Stomach (tissue), 8 donors: ENCODE measurements at regions not wholly inside any gene's neighbourhood (a gene's known extent, or its start where the extent isn't known, plus 50 kb on each side); places are given as distances from the start of the nearest gene placed in this dataset.

Source experiments
- DNase-seq, 2 donors: peaks; one replicate each; pipeline versions ENCODE4 v3.0.0 to v3.0.0-alpha.2; 2013 to 2019
- H3K27ac ChIP-seq, 5 donors: fragments of 200-600 bp in 4 of 5; sonication (generic) in 4 of 5; one replicate each; pipeline ENCODE4 v1.5.1; 2013 to 2019; ENCODE audit warnings: mild to moderate bottlenecking in 1 of 5, moderate library complexity in 1 of 5
- H3K27me3 ChIP-seq, 3 donors: fragments of 200-600 bp; sonication (generic); one replicate each; pipeline ENCODE4 v1.5.1; 2017 to 2019; ENCODE audit warnings: mixed run types in 1 of 3
- H3K36me3 ChIP-seq, 4 donors: fragments of 200-600 bp; sonication (generic); 1 replicate in 3 of 4; 2 replicates in 1 of 4; pipeline ENCODE4 v1.5.1; 2016 to 2019
- H3K4me1 ChIP-seq, 4 donors: fragments of 200-600 bp; sonication (generic); one replicate each; pipeline ENCODE4 v1.5.1; 2016 to 2019
- H3K4me3 ChIP-seq, 4 donors: fragments of 200-600 bp; sonication (generic) in 3 of 4; one replicate each; pipeline ENCODE4 v1.5.1; 2016 to 2019; ENCODE audit warnings: mild to moderate bottlenecking in 1 of 4
- H3K9me3 ChIP-seq, 4 donors: fragments of 200-600 bp; sonication (generic); one replicate each; pipeline ENCODE4 v1.5.1; 2016 to 2019
- EP300 ChIP-seq: sonication (generic); formaldehyde crosslinking; IDR thresholded peaks from one replicate; pipeline ENCODE4 v1.6.1; 2017; ENCODE audit warnings: antibody characterized with exemption
- POLR2A ChIP-seq, 4 donors: fragments of 450-650 bp; IDR thresholded peaks; one replicate each; pipeline ENCODE4 v1.6.1; 2016; ENCODE audit warnings: antibody characterized with exemption in 4 of 4, control low read depth in 2 of 4, mild to moderate bottlenecking in 1 of 4, moderate library complexity in 1 of 4
- POLR2AphosphoS5 ChIP-seq, 3 donors: sonication (generic); formaldehyde crosslinking; IDR thresholded peaks; one replicate each; pipeline ENCODE4 v1.6.1; 2016; ENCODE audit warnings: antibody characterized with exemption in 3 of 3
- WGBS, 5 donors: extraction: QIAGEN DNeasy Blood & Tissue Kit in 3 of 5; methylation state at CpG; one replicate each; pipeline versions ENCODE4 v1.1.5 to v1.1.7; 2013 to 2018; 5-methylcytosine and 5-hydroxymethylcytosine counted together
- intact Hi-C: fragments of 100-400 bp; cut with DNase I; formaldehyde crosslinking; loops from one replicate; pipeline ENCODE4 v1.15.1; 2023; ENCODE audit warnings: low total_unique reads
- TF ChIP-seq, protein P1 (sequence below), 7 experiments: fragments of 450-650 bp in 4 of 7; fragments of 200-600 bp in 3 of 7; sonication (generic) in 3 of 7; IDR thresholded peaks; one replicate each; pipeline ENCODE4 v1.5.1; 2016 to 2019; ENCODE audit warnings: antibody characterized with exemption in 7 of 7, control low read depth in 2 of 7, mild to moderate bottlenecking in 1 of 7
- donor health status: healthy with polysubstance abuse.
- donor health status: Bipolar disorder and iron deficiency.
- donor health status: healthy.

DNA sequence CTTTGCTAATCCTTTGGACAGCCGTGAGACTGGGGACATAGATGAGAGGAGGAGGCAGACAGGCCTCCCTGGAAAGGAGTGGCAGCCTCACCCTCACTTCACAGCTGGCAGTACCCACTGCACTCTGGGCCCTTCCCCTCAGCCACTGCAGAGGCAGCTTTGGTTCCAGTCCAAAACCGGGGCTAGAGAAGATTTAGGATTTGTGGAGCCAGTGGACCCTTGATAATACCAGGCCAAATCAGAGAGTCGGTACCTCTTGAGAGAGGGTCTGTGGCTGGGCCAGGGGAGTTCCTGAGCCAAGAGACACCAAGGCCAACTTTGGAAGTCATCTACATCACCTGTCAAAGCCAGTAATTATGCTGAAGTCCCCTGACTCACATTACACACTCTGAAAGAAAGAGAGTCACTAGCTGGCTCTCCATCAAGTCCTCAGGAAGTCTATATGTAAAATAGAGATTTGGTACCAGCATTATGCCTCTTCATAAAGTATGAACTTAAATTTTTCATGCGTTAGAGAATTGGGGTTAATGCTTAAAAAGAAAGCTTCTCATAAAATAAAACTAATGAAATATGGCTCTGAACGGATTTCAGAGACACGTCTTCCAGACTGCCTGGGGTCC is 244.1 kb upstream of the SEMA6D start:
- 61 to 84% (median 74%) methylated on average over 6 of the region's 6 CpGs for WGBS, 5 donors
- H3K9me3 ChIP-seq, result no peaks in the 10 kb centered on the region
- peak in 1 of 2 donors; percentile 12 for DNase-seq
- TF ChIP-seq POLR2AphosphoS5 (IDR thresholded peaks at IDR 0.05) (no peak), EP300 (no peak), POLR2A (IDR thresholded peaks at IDR 0.05) (no peak)
- TF ChIP-seq, protein P1, sequence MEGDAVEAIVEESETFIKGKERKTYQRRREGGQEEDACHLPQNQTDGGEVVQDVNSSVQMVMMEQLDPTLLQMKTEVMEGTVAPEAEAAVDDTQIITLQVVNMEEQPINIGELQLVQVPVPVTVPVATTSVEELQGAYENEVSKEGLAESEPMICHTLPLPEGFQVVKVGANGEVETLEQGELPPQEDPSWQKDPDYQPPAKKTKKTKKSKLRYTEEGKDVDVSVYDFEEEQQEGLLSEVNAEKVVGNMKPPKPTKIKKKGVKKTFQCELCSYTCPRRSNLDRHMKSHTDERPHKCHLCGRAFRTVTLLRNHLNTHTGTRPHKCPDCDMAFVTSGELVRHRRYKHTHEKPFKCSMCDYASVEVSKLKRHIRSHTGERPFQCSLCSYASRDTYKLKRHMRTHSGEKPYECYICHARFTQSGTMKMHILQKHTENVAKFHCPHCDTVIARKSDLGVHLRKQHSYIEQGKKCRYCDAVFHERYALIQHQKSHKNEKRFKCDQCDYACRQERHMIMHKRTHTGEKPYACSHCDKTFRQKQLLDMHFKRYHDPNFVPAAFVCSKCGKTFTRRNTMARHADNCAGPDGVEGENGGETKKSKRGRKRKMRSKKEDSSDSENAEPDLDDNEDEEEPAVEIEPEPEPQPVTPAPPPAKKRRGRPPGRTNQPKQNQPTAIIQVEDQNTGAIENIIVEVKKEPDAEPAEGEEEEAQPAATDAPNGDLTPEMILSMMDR (IDR thresholded peaks at IDR 0.05), result no peak
- H3K4me1 ChIP-seq, result peaks cover 0 to 21% (median 6%) of the 10 kb centered on the region in 4 donors
- no peak overlapping the region for H3K4me3 ChIP-seq
- H3K27ac ChIP-seq, result peak overlapping the region in 3 of 5 donors; percentile 28 to 66 (median 51)
- intact Hi-C loops, result no loop called here
- H3K36me3 ChIP-seq, result no peaks in the 10 kb centered on the region
- no peaks in the 10 kb centered on the region for H3K27me3 ChIP-seq

DNA sequence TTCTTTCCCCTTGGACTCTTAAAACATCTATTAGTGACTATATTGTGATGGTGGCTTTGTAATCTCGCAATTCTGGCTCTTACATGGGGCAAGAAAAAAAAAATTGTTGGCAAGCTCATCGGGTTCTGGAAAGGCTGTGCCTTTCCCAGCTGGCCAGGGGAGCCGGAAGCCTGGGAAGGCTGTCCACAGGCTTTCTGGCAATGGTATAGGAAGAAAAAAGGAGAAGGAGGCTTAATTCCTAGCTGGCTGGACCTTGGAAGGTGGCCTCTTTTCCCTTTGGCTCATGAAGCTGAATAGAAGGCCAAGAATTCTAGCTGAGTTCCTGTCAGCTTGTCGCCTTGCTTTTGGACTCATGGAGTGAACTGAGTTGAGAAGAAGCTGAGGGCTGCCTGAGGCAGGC is 243.5 kb upstream of the SEMA6D start:
- TF ChIP-seq POLR2A (IDR thresholded peaks at IDR 0.05) (no peak), POLR2AphosphoS5 (IDR thresholded peaks at IDR 0.05) (peak in 1 of 3 donors; percentile 43), EP300 (no peak)
- TF ChIP-seq, protein P1 (IDR thresholded peaks at IDR 0.05), result no peak
- no peak overlapping the region for H3K4me3 ChIP-seq
- no peaks in the 10 kb centered on the region for H3K27me3 ChIP-seq
- WGBS, 5 donors, result 30 to 55% (median 45%) methylated on average over 4 of the region's 4 CpGs
- peak overlapping the region in 4 of 5 donors; percentile 14 to 66 (median 40) for H3K27ac ChIP-seq
- no peaks in the 10 kb centered on the region for H3K36me3 ChIP-seq
- intact Hi-C loops, result no loop called here
- H3K9me3 ChIP-seq, result peaks cover 0 to under 1% (median 0%) of the 10 kb centered on the region in 4 donors
- DNase-seq, result peak in 1 of 2 donors; percentile 70
- peaks cover 0 to 21% (median 6%) of the 10 kb centered on the region in 4 donors for H3K4me1 ChIP-seq

DNA sequence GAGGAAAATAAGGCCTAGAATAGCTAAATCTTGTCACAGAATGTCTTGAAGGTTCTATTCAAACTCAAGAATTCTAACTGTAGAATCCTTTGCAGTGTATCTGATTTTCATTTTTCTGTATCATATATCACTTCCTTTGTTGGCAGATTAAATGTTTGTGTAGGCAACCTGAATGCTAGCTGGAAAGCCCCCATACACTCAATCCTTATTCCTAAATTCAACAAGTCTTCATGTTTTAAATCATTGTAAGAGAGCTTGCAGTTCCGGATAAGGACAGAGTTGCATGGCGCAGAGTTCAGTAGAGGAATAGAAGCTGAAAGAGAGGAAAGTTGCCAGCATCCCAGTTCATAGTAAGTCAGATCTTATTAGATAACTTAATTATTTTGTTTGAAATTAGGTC is 242.0 kb upstream of the SEMA6D start:
- H3K36me3 ChIP-seq, result no peaks in the 10 kb centered on the region
- H3K4me3 ChIP-seq, result no peak overlapping the region
- no peaks in the 10 kb centered on the region for H3K27me3 ChIP-seq
- 95 to 99% (median 98%) methylated on average over 2 of the region's 2 CpGs for WGBS, 5 donors
- TF ChIP-seq EP300 (no peak), POLR2AphosphoS5 (IDR thresholded peaks at IDR 0.05) (no peak), POLR2A (IDR thresholded peaks at IDR 0.05) (no peak)
- TF ChIP-seq, protein P1 (IDR thresholded peaks at IDR 0.05), result no peak
- peaks cover 0 to 4% (median 0%) of the 10 kb centered on the region in 4 donors for H3K9me3 ChIP-seq
- H3K27ac ChIP-seq, result no peak overlapping the region
- peaks cover 0 to 21% (median 6%) of the 10 kb centered on the region in 4 donors for H3K4me1 ChIP-seq
- intact Hi-C loops, result no loop called here
- no peak for DNase-seq

DNA sequence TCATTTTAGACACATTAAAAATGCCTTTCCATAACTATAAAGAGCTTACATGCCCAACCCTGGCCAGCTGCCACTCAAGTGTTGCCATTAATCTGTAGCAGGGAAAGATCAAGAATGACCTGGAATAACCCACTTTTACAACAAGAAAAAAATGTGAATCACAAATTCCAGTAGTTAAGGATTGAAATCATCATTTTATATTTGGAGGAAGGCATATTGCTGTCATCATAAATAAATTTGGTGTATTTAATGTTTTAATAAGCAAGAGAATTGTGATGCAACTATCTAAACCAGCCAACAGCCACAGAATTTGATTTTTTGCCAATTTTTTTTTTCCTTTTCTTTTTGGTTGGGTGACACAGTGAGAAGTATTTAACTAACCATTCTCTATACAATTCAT is 240.0 kb upstream of the SEMA6D start:
- intact Hi-C loops, result no loop called here
- Histone ChIP-seq H3K27me3 (no peaks in the 10 kb centered on the region), H3K4me1 (peaks cover 0 to 17% (median 2%) of the 10 kb centered on the region in 4 donors), H3K27ac (no peak overlapping the region), H3K9me3 (peaks cover 0 to 4% (median 0%) of the 10 kb centered on the region in 4 donors), H3K36me3 (no peaks in the 10 kb centered on the region), H3K4me3 (no peak overlapping the region)
- TF ChIP-seq POLR2AphosphoS5 (IDR thresholded peaks at IDR 0.05), result no peak
- DNase-seq, result no peak

DNA sequence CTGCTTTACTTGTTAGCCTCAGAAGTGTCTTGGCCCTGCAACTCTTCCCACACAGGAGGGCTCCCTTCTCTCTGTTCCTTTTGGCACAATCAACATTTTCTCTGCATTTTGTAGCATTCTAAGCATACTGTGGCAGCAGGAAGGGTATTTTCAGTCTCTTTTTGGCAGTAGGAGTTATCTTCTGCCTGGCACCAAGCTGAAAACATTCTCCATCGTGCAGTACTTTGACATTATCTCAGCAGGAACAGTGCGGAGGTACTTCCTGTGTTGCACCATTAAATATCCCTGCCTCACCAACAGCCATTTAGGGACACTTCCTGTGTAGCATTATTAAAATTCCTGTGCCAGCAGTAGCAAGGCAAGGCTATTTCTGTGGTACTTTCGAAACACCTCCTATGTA is 233.2 kb upstream of the SEMA6D start:
- no peaks in the 10 kb centered on the region for H3K27me3 ChIP-seq
- H3K36me3 ChIP-seq, result no peaks in the 10 kb centered on the region
- WGBS, 5 donors, result 69 to 80% (median 74%) methylated on average over 3 of the region's 3 CpGs
- intact Hi-C loops, result no loop called here
- no peak overlapping the region for H3K4me3 ChIP-seq
- peaks cover 0 to under 1% (median 0%) of the 10 kb centered on the region in 4 donors for H3K9me3 ChIP-seq
- no peak for DNase-seq
- TF ChIP-seq POLR2A (IDR thresholded peaks at IDR 0.05) (no peak), POLR2AphosphoS5 (IDR thresholded peaks at IDR 0.05) (no peak), EP300 (no peak)
- TF ChIP-seq, protein P1 (IDR thresholded peaks at IDR 0.05), result no peak
- H3K4me1 ChIP-seq, result no peaks in the 10 kb centered on the region
- H3K27ac ChIP-seq, result no peak overlapping the region
